ENCODE measurements at regions not wholly inside any gene's neighbourhood (a gene's known extent, or its start where the extent isn't known, plus 50 kb on each side); places are given as distances from the start of the nearest gene placed in this dataset.

GRCh38 chr11:44367452-44367851 lies 57.5 kb upstream of the ALX4 start:
- TF ChIP-seq CTCF (IDR thresholded peaks at IDR 0.05) (no peak), POLR2AphosphoS5 (IDR thresholded peaks at IDR 0.05) (no peak), POLR2A (IDR thresholded peaks at IDR 0.05) (no peak)
